ENCODE measurements at regions not wholly inside any gene's neighbourhood (a gene's known extent, or its start where the extent isn't known, plus 50 kb on each side); places are given as distances from the start of the nearest gene placed in this dataset.

GRCh38 chr2:120868366-120868765 lies 132.7 kb downstream of the GLI2 start:
- H3K4me1 ChIP-seq (ENCODE audit: control extremely low read depth in 1 of 4, control insufficient read depth in 4 of 4, insufficient read depth in 4 of 4, low read length in 3 of 4): peaks cover 0 to 13% (median 10%) of the 10 kb centered on the region in 4 experiments
- no peak overlapping the region for H3K4me3 ChIP-seq (ENCODE audit: control insufficient read depth in 1 of 7, extremely low read depth in 1 of 7, insufficient read depth in 4 of 7, low read depth in 2 of 7, low read length in 6 of 7)
- DNase-seq: no peak
- POLR2A ChIA-PET: no interaction called here
- CTCF ChIA-PET: interaction anchor here (1.6 kb wide), 1 partner anchor 9 kb away, joined by 3 read pairs; no protein-coding TSS in a partner anchor
- WGBS (ENCODE audit: insufficient coverage): 98% methylated on average over 4 of the region's 4 CpGs
- no peaks in the 10 kb centered on the region for H3K36me3 ChIP-seq (ENCODE audit: control insufficient read depth in 4 of 4, insufficient read depth in 4 of 4, low read length in 3 of 4)
- H3K9me3 ChIP-seq (ENCODE audit: control extremely low read depth in 1 of 5, control insufficient read depth in 4 of 5, insufficient read depth in 2 of 5, low read depth in 1 of 5, low read length in 4 of 5): no peaks in the 10 kb centered on the region
- no peak overlapping the region for H3K27ac ChIP-seq (ENCODE audit: insufficient read depth in 1 of 2, low read depth in 1 of 2, low read length in 2 of 2, poor library complexity in 1 of 2, severe bottlenecking in 2 of 2)
- peaks cover 0 to 54% (median 16%) of the 10 kb centered on the region in 5 experiments for H3K27me3 ChIP-seq (replicated peaks in 2 of 5; ENCODE audit: control insufficient read depth in 4 of 5, insufficient read depth in 5 of 5, low read length in 4 of 5)

GRCh38 chr2:120869036-120869729 lies 133.5 kb downstream of the GLI2 start:
- Histone ChIP-seq H3K4me1 (ENCODE audit: control extremely low read depth in 1 of 4, control insufficient read depth in 4 of 4, insufficient read depth in 4 of 4, low read length in 3 of 4) (peaks cover 0 to 13% (median 10%) of the 10 kb centered on the region in 4 experiments), H3K4me3 (ENCODE audit: control insufficient read depth in 1 of 7, extremely low read depth in 1 of 7, insufficient read depth in 4 of 7, low read depth in 2 of 7, low read length in 6 of 7) (no peak overlapping the region), H3K9me3 (ENCODE audit: control extremely low read depth in 1 of 5, control insufficient read depth in 4 of 5, insufficient read depth in 2 of 5, low read depth in 1 of 5, low read length in 4 of 5) (no peaks in the 10 kb centered on the region), H3K27me3 (replicated peaks in 2 of 5; ENCODE audit: control insufficient read depth in 4 of 5, insufficient read depth in 5 of 5, low read length in 4 of 5) (peaks cover 0 to 50% (median 16%) of the 10 kb centered on the region in 5 experiments), H3K27ac (ENCODE audit: insufficient read depth in 1 of 2, low read depth in 1 of 2, low read length in 2 of 2, poor library complexity in 1 of 2, severe bottlenecking in 2 of 2) (no peak overlapping the region), H3K36me3 (ENCODE audit: control insufficient read depth in 4 of 4, insufficient read depth in 4 of 4, low read length in 3 of 4) (no peaks in the 10 kb centered on the region)
- WGBS (ENCODE audit: insufficient coverage): 83% methylated on average over 1 of the region's 1 CpG
- no peak for DNase-seq
- POLR2A ChIA-PET: no interaction called here
- CTCF ChIA-PET: interaction anchor here (1.6 kb wide), 1 partner anchor 10 kb away, joined by 3 read pairs; no protein-coding TSS in a partner anchor

- Histone ChIP-seq H3K4me1 (ENCODE audit: control extremely low read depth in 1 of 4, control insufficient read depth in 4 of 4, insufficient read depth in 4 of 4, low read length in 3 of 4) (peaks cover 0 to 13% (median 10%) of the 10 kb centered on the region in 4 experiments), H3K27ac (ENCODE audit: insufficient read depth in 1 of 2, low read depth in 1 of 2, low read length in 2 of 2, poor library complexity in 1 of 2, severe bottlenecking in 2 of 2) (no peak overlapping the region), H3K9me3 (ENCODE audit: control extremely low read depth in 1 of 5, control insufficient read depth in 4 of 5, insufficient read depth in 2 of 5, low read depth in 1 of 5, low read length in 4 of 5) (no peaks in the 10 kb centered on the region), H3K27me3 (replicated peaks in 2 of 5; ENCODE audit: control insufficient read depth in 4 of 5, insufficient read depth in 5 of 5, low read length in 4 of 5) (peaks cover 0 to 50% (median 16%) of the 10 kb centered on the region in 5 experiments), H3K4me3 (ENCODE audit: control insufficient read depth in 1 of 7, extremely low read depth in 1 of 7, insufficient read depth in 4 of 7, low read depth in 2 of 7, low read length in 6 of 7) (no peak overlapping the region), H3K36me3 (ENCODE audit: control insufficient read depth in 4 of 4, insufficient read depth in 4 of 4, low read length in 3 of 4) (no peaks in the 10 kb centered on the region)
- ChIA-PET POLR2A (no interaction called here), CTCF (no interaction called here)
- DNase-seq: no peak
- WGBS (ENCODE audit: insufficient coverage): 69% methylated on average over 3 of the region's 5 CpGs
Measured at GRCh38 chr2:120869730-120870466, 134.2 kb downstream of the GLI2 start.

- no peak for DNase-seq
- peaks cover 0 to 13% (median 10%) of the 10 kb centered on the region in 4 experiments for H3K4me1 ChIP-seq (ENCODE audit: control extremely low read depth in 1 of 4, control insufficient read depth in 4 of 4, insufficient read depth in 4 of 4, low read length in 3 of 4)
- H3K36me3 ChIP-seq (ENCODE audit: control insufficient read depth in 4 of 4, insufficient read depth in 4 of 4, low read length in 3 of 4): no peaks in the 10 kb centered on the region
- H3K27ac ChIP-seq (ENCODE audit: insufficient read depth in 1 of 2, low read depth in 1 of 2, low read length in 2 of 2, poor library complexity in 1 of 2, severe bottlenecking in 2 of 2): no peak overlapping the region
- no peak overlapping the region for H3K4me3 ChIP-seq (ENCODE audit: control insufficient read depth in 1 of 7, extremely low read depth in 1 of 7, insufficient read depth in 4 of 7, low read depth in 2 of 7, low read length in 6 of 7)
- no peaks in the 10 kb centered on the region for H3K9me3 ChIP-seq (ENCODE audit: control extremely low read depth in 1 of 5, control insufficient read depth in 4 of 5, insufficient read depth in 2 of 5, low read depth in 1 of 5, low read length in 4 of 5)
- CTCF ChIA-PET: no interaction called here
- H3K27me3 ChIP-seq (replicated peaks in 2 of 5; ENCODE audit: control insufficient read depth in 4 of 5, insufficient read depth in 5 of 5, low read length in 4 of 5): peaks cover 0 to 47% (median 16%) of the 10 kb centered on the region in 5 experiments
- WGBS (ENCODE audit: insufficient coverage): 100% methylated on average over 6 of the region's 9 CpGs
- POLR2A ChIA-PET: no interaction called here
Measured at GRCh38 chr2:120870467-120870788, 134.8 kb downstream of the GLI2 start.

- Histone ChIP-seq H3K27ac (ENCODE audit: insufficient read depth in 1 of 2, low read depth in 1 of 2, low read length in 2 of 2, poor library complexity in 1 of 2, severe bottlenecking in 2 of 2) (no peak overlapping the region), H3K36me3 (ENCODE audit: control insufficient read depth in 4 of 4, insufficient read depth in 4 of 4, low read length in 3 of 4) (no peaks in the 10 kb centered on the region), H3K4me1 (ENCODE audit: control extremely low read depth in 1 of 4, control insufficient read depth in 4 of 4, insufficient read depth in 4 of 4, low read length in 3 of 4) (peaks cover 0 to 13% (median 10%) of the 10 kb centered on the region in 4 experiments), H3K9me3 (ENCODE audit: control extremely low read depth in 1 of 5, control insufficient read depth in 4 of 5, insufficient read depth in 2 of 5, low read depth in 1 of 5, low read length in 4 of 5) (no peaks in the 10 kb centered on the region), H3K27me3 (replicated peaks in 2 of 5; ENCODE audit: control insufficient read depth in 4 of 5, insufficient read depth in 5 of 5, low read length in 4 of 5) (peaks cover 0 to 40% (median 11%) of the 10 kb centered on the region in 5 experiments), H3K4me3 (ENCODE audit: control insufficient read depth in 1 of 7, extremely low read depth in 1 of 7, insufficient read depth in 4 of 7, low read depth in 2 of 7, low read length in 6 of 7) (no peak overlapping the region)
- no peak for DNase-seq
- CTCF ChIA-PET: no interaction called here
- WGBS (ENCODE audit: insufficient coverage): 96% methylated on average over 9 of the region's 10 CpGs
- POLR2A ChIA-PET: no interaction called here
Measured at GRCh38 chr2:120871016-120871635, 135.5 kb downstream of the GLI2 start.

- 91% methylated on average over 6 of the region's 7 CpGs for WGBS (ENCODE audit: insufficient coverage)
- Histone ChIP-seq H3K4me3 (ENCODE audit: control insufficient read depth in 1 of 7, extremely low read depth in 1 of 7, insufficient read depth in 4 of 7, low read depth in 2 of 7, low read length in 6 of 7) (no peak overlapping the region), H3K36me3 (ENCODE audit: control insufficient read depth in 4 of 4, insufficient read depth in 4 of 4, low read length in 3 of 4) (no peaks in the 10 kb centered on the region), H3K4me1 (ENCODE audit: control extremely low read depth in 1 of 4, control insufficient read depth in 4 of 4, insufficient read depth in 4 of 4, low read length in 3 of 4) (peaks cover 0 to 9% (median 7%) of the 10 kb centered on the region in 4 experiments), H3K9me3 (ENCODE audit: control extremely low read depth in 1 of 5, control insufficient read depth in 4 of 5, insufficient read depth in 2 of 5, low read depth in 1 of 5, low read length in 4 of 5) (no peaks in the 10 kb centered on the region), H3K27me3 (replicated peaks in 2 of 5; ENCODE audit: control insufficient read depth in 4 of 5, insufficient read depth in 5 of 5, low read length in 4 of 5) (peaks cover 0 to 31% (median 6%) of the 10 kb centered on the region in 5 experiments), H3K27ac (ENCODE audit: insufficient read depth in 1 of 2, low read depth in 1 of 2, low read length in 2 of 2, poor library complexity in 1 of 2, severe bottlenecking in 2 of 2) (no peak overlapping the region)
- DNase-seq: no peak
- ChIA-PET POLR2A (no interaction called here), CTCF (no interaction called here)
Measured at GRCh38 chr2:120871881-120872620, 136.4 kb downstream of the GLI2 start.
